GM19239 (cell line): ENCODE measurements at regions not wholly inside any gene's neighbourhood (a gene's known extent, or its start where the extent isn't known, plus 50 kb on each side); places are given as distances from the start of the nearest gene placed in this dataset.
"Not testable (repeated sequence)": the region's sequence is repeated elsewhere in the genome, so short reads cannot be mapped to it uniquely, and the experiment has no call there.

Source experiments
- DNase-seq: peaks from one replicate; pipeline ENCODE4 v3.0.0; 2011; ENCODE audit warnings: low spot score; ENCODE audit not compliant: insufficient read length
- FAIRE-seq: peaks from 2 replicates; lab custom pipeline; 2011; peaks lifted over from hg19 to GRCh38; lab: Jason Lieb, UNC

- FAIRE-seq, DNase-seq: not testable (repeated sequence)
Observed at GRCh38 chr15:85196697-85197096, 183.7 kb upstream of the AKAP13 start.

- not testable (repeated sequence) for DNase-seq, FAIRE-seq
Observed at GRCh38 chr15:85197582-85197981, 182.8 kb upstream of the AKAP13 start.

- FAIRE-seq, DNase-seq: not testable (repeated sequence)
Observed at GRCh38 chr15:85198432-85198831, 182.0 kb upstream of the AKAP13 start.

GRCh38 chr15:85200215-85200614 is 180.2 kb upstream of the AKAP13 start:
- FAIRE-seq, DNase-seq: not testable (repeated sequence)

DNA sequence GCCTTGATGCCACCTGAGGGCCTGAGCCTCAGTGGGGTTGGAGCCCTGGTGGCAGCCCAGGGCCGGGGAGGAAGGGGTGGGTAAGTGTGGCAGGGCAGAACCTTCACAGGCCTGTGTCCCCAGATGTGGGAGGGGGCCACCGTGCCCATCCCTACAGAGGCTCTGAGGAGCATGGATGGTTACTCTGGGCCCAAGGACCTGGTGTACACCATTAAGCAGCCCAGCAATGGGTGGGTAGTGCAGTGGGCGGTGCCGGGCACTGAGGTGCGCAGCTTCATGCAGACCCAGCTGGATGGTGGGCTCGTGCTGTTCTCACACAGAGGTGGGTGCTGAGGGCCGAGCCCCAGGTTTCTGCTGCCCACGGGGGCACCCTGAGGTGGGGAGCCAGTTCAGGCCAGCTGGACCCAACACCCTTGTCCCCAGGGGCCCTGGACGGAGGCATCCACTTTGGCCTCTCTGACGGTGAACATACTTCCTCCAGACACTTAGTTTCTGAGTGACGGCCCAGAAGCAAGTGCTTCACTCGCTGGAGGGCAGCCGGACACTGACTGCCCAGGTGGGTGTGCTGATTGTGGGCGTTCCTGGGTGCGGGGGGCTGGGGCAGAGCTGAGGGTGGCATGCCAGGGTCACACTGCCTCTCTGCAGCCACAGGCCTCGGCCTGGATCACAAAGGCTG is 179.1 kb upstream of the AKAP13 start:
- DNase-seq, FAIRE-seq: not testable (repeated sequence)

- not testable (repeated sequence) for DNase-seq, FAIRE-seq
Observed at GRCh38 chr15:85204481-85204880, 175.9 kb upstream of the AKAP13 start.

GRCh38 chr15:85233791-85234325 is 146.5 kb upstream of the AKAP13 start:
- not testable (repeated sequence) for DNase-seq, FAIRE-seq

- not testable (repeated sequence) for DNase-seq, FAIRE-seq
Observed at GRCh38 chr15:85234450-85235196, 145.8 kb upstream of the AKAP13 start.

DNA sequence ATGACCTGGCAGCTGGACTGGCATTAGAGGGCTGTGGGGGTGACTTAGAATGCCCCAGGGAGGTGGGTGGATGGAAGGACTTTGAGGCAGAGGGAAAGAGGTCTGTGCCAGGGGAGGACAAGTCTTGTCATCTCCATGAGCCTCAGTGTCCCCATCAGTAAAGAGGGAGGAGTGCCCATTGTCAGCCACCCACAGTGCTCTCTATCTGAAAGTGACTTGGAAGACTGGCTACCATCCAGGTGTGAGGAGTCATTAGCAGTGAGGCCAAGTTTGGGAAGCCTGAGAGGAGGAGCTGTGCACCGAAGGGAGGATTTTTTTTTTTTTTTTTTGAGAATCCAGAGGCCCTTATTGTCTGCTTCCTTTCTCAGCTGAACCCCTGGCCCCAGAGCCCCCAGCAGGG is 136.3 kb upstream of the AKAP13 start:
- FAIRE-seq, DNase-seq: not testable (repeated sequence)

- FAIRE-seq, DNase-seq: not testable (repeated sequence)
Observed at GRCh38 chr15:85250938-85251542, 129.4 kb upstream of the AKAP13 start.

GRCh38 chr15:85253196-85253915 is 127.0 kb upstream of the AKAP13 start:
- not testable (repeated sequence) for FAIRE-seq

DNA sequence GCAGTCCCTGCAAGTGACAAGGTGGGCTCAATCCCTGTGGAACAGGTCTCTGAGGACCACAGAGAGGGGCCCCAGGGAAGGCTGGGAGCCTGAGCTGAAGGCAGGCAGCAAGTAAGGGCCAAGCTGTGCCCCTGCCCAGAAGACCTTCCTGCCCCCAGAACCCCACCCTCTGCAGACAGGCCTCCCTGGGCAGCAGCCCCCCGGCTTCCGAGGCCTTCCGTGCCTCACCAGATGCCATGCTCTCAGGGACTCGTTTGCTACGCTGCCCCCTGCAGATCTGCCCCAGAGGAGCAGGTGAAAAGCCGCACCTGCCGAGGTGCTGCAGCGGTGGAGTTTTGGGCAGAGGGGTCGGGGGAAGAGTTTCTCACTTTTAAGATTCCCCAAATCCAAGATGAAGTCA is 125.4 kb upstream of the AKAP13 start:
- not testable (repeated sequence) for FAIRE-seq

More at GRCh38 chr15:85253196-85253915, 127.0 kb upstream of the AKAP13 start:
- DNase-seq, result peak; percentile 23

GRCh38 chr15:85255502-85255901 is 124.9 kb upstream of the AKAP13 start:
- FAIRE-seq, DNase-seq: not testable (repeated sequence)

More for the DNA sequence above, 125.4 kb upstream of the AKAP13 start:
- not testable (repeated sequence) for DNase-seq

GRCh38 chr15:85256009-85256997 is 124.1 kb upstream of the AKAP13 start:
- DNase-seq, FAIRE-seq: not testable (repeated sequence)

GRCh38 chr15:85258062-85258445 is 122.3 kb upstream of the AKAP13 start:
- not testable (repeated sequence) for DNase-seq

DNA sequence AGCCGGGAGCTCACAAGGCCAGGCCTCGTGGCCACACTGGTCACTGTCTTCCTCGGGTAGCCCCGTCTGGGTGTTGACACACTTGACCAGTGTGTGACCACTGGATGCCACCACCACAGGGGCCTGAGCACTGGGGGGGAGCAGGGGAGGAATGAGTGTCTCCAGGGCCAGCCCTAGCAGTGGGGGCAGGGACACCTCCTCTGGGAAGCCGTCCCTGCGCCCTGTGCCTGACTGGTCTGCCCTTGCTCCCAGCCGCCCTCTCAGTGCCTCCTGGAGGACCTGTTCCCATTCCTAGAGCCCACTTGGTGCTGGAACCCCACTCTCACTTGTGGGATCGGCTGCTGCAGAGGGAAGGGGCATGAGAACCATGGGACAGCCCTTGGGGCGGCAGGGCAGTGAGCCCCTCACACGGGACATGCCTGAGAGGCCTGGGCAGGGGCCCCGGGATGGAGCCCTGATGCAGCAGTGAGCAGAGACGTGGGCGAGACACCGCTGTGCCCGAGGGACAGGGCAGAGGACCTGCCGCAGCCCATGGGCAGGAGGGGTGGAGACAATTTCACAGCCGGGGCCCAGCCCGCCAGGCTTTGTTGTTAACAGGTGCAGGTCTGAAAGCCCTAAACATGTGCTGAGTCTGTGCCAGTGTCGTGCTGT is 121.7 kb upstream of the AKAP13 start:
- DNase-seq, FAIRE-seq: not testable (repeated sequence)

More at GRCh38 chr15:85258062-85258445, 122.3 kb upstream of the AKAP13 start:
- not testable (repeated sequence) for FAIRE-seq

DNA sequence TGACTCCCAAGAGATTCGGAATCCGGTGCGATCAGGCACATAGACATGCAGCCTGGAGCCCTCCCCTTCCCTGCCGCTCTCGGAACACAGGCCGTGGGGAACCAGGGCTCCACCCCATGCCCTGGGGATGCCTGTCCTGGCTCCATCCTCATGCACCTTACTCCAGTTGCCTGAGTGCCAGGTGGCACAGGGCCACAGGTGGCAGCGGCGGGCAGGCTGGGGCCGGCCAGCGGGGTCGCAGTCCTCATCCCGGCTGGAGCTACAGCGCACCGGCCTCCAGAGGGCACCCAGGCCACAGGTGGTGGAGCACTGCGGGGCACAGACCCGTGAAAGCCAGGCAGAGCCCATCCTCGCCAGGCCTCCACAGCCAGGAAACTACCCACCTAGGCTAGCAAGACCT is 119.9 kb upstream of the AKAP13 start:
- FAIRE-seq, DNase-seq: not testable (repeated sequence)
